ENCODE measurements at regions not wholly inside any gene's neighbourhood (a gene's known extent, or its start where the extent isn't known, plus 50 kb on each side); places are given as distances from the start of the nearest gene placed in this dataset.

- DNase-seq (ENCODE audit: low read depth) = no peak
Measured at GRCh38 chr3:31384117-31384516, 148.6 kb upstream of the STT3B start.

GRCh38 chr3:31389939-31390338 is 142.8 kb upstream of the STT3B start:
- no peak for DNase-seq (ENCODE audit: low read depth)

GRCh38 chr3:31390466-31390865 is 142.3 kb upstream of the STT3B start:
- no peak for DNase-seq (ENCODE audit: low read depth)

- DNase-seq (ENCODE audit: low read depth) = no peak
Measured at GRCh38 chr3:31391150-31391549, 141.6 kb upstream of the STT3B start.

- DNase-seq (ENCODE audit: low read depth) = no peak
Measured at GRCh38 chr3:31392568-31392967, 140.2 kb upstream of the STT3B start.

GRCh38 chr3:31399271-31399670 is 133.5 kb upstream of the STT3B start:
- no peak for DNase-seq (ENCODE audit: low read depth)

GRCh38 chr3:31402117-31402516 is 130.6 kb upstream of the STT3B start:
- no peak for DNase-seq (ENCODE audit: low read depth)

- DNase-seq (ENCODE audit: low read depth) = no peak
Measured at GRCh38 chr3:31403197-31403596, 129.5 kb upstream of the STT3B start.

- DNase-seq (ENCODE audit: low read depth) = peak; percentile 16
Measured at GRCh38 chr3:31404871-31405270, 127.9 kb upstream of the STT3B start.

GRCh38 chr3:31405515-31405914 is 127.2 kb upstream of the STT3B start:
- DNase-seq (ENCODE audit: low read depth) = peak; percentile 10

- DNase-seq (ENCODE audit: low read depth) = no peak
Measured at GRCh38 chr3:31406896-31407295, 125.8 kb upstream of the STT3B start.

GRCh38 chr3:31407665-31408064 is 125.1 kb upstream of the STT3B start:
- peak; percentile 24 for DNase-seq (ENCODE audit: low read depth)

GRCh38 chr3:31408720-31409119 is 124.0 kb upstream of the STT3B start:
- no peak for DNase-seq (ENCODE audit: low read depth)

- DNase-seq (ENCODE audit: low read depth) = no peak
Measured at GRCh38 chr3:31409389-31409788, 123.3 kb upstream of the STT3B start.

GRCh38 chr3:31409866-31410265 is 122.9 kb upstream of the STT3B start:
- no peak for DNase-seq (ENCODE audit: low read depth)

GRCh38 chr3:31410411-31410810 is 122.3 kb upstream of the STT3B start:
- DNase-seq (ENCODE audit: low read depth) = no peak

GRCh38 chr3:31412832-31413231 is 119.9 kb upstream of the STT3B start:
- DNase-seq (ENCODE audit: low read depth) = peak; percentile 40

GRCh38 chr3:31413515-31413914 is 119.2 kb upstream of the STT3B start:
- no peak for DNase-seq (ENCODE audit: low read depth)

- DNase-seq (ENCODE audit: low read depth) = no peak
Measured at GRCh38 chr3:31416980-31417379, 115.7 kb upstream of the STT3B start.

- DNase-seq (ENCODE audit: low read depth) = no peak
Measured at GRCh38 chr3:31417486-31417885, 115.2 kb upstream of the STT3B start.

GRCh38 chr3:31420311-31420710 is 112.4 kb upstream of the STT3B start:
- DNase-seq (ENCODE audit: low read depth) = no peak

GRCh38 chr3:31421314-31422048 is 111.2 kb upstream of the STT3B start:
- DNase-seq (ENCODE audit: low read depth) = no peak

GRCh38 chr3:31422237-31422636 is 110.5 kb upstream of the STT3B start:
- no peak for DNase-seq (ENCODE audit: low read depth)

GRCh38 chr3:31423482-31423881 is 109.2 kb upstream of the STT3B start:
- DNase-seq (ENCODE audit: low read depth) = peak; percentile 75

Data from amniotic epithelial cell (primary cell).